ENCODE measurements at regions not wholly inside any gene's neighbourhood (a gene's known extent, or its start where the extent isn't known, plus 50 kb on each side); places are given as distances from the start of the nearest gene placed in this dataset.

- Histone ChIP-seq H3K27ac (ENCODE audit: extremely low read length, insufficient read depth, low read length) (no peak overlapping the region), H4K20me1 (ENCODE audit: insufficient read depth, low read length) (no peaks in the 10 kb centered on the region), H3K4me3 (replicated peaks in 1 of 3; ENCODE audit: insufficient read depth in 1 of 3, low read depth in 2 of 3, low read length in 3 of 3) (no peak overlapping the region), H3K36me3 (replicated peaks in 1 of 2; ENCODE audit: control insufficient read depth in 1 of 2, insufficient read depth in 2 of 2, low read length in 2 of 2) (no peaks in the 10 kb centered on the region), H2AFZ (ENCODE audit: low read length) (no peak overlapping the region), H3K27me3 (ENCODE audit: control insufficient read depth in 1 of 2, insufficient read depth in 2 of 2, low read length in 2 of 2) (no peaks in the 10 kb centered on the region), H3K4me1 (ENCODE audit: insufficient read depth, low read length) (no peaks in the 10 kb centered on the region), H3K9ac (ENCODE audit: insufficient read depth, low read depth, low read length) (no peak overlapping the region), H3K79me2 (ENCODE audit: insufficient read depth, low read length) (no peaks in the 10 kb centered on the region), H3K9me3 (ENCODE audit: low read length) (no peaks in the 10 kb centered on the region), H3K4me2 (ENCODE audit: low read depth, low read length) (no peak overlapping the region)
- intact Hi-C loops (cut with micrococcal nuclease; ENCODE audit: unreplicated experiment): no loop called here
- no TSS peak for BruUV-seq (replicated peaks)
- no peak for DNase-seq (ENCODE audit: low spot score)
- in situ Hi-C loops (cut with HindIII; ENCODE audit: extremely low pct_ligation_motif_present, low pct_unique_long_range_greater_than_20kb): no loop called here
- POLR2A ChIA-PET: no interaction called here
- ATAC-seq: no peak
- CTCF ChIA-PET (ENCODE audit: low intra/inter-chr PET ratio, low total read pairs): no interaction called here
- no peak for TF ChIP-seq PPARG (CRISPR knock-in tag; conservative IDR thresholded peaks at IDR 0.05)
- no peak for TF ChIP-seq MAZ (IDR thresholded peaks at IDR 0.05; ENCODE audit: borderline replicate concordance, low read depth, low read length)
- TF ChIP-seq MAZ (CRISPR knock-in tag; IDR thresholded peaks at IDR 0.05; ENCODE audit: low read depth): no peak
- TF ChIP-seq IRF2 (CRISPR knock-in tag; IDR thresholded peaks at IDR 0.05): no peak
- no peak for TF ChIP-seq ZNF180 (CRISPR knock-in tag; IDR thresholded peaks at IDR 0.05; ENCODE audit: borderline replicate concordance, low read depth)
- TF ChIP-seq, protein P1, sequence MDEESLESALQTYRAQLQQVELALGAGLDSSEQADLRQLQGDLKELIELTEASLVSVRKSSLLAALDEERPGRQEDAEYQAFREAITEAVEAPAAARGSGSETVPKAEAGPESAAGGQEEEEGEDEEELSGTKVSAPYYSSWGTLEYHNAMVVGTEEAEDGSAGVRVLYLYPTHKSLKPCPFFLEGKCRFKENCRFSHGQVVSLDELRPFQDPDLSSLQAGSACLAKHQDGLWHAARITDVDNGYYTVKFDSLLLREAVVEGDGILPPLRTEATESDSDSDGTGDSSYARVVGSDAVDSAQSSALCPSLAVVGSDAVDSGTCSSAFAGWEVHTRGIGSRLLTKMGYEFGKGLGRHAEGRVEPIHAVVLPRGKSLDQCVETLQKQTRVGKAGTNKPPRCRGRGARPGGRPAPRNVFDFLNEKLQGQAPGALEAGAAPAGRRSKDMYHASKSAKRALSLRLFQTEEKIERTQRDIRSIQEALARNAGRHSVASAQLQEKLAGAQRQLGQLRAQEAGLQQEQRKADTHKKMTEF (CRISPR knock-in tag; IDR thresholded peaks at IDR 0.05): no peak
- no peak for TF ChIP-seq SMAD9 (CRISPR knock-in tag; IDR thresholded peaks at IDR 0.05)
- no peak for TF ChIP-seq HNF4G (IDR thresholded peaks at IDR 0.05; ENCODE audit: borderline replicate concordance, low read depth, low read length)
- TF ChIP-seq HNF4G (CRISPR knock-in tag; IDR thresholded peaks at IDR 0.05; ENCODE audit: borderline replicate concordance, low read depth): no peak
- TF ChIP-seq SP1 (IDR thresholded peaks at IDR 0.05): no peak
- no peak for TF ChIP-seq SP1 (CRISPR knock-in tag; IDR thresholded peaks at IDR 0.05)
- no peak for TF ChIP-seq ZNF225 (CRISPR knock-in tag; IDR thresholded peaks at IDR 0.05)
- no peak for TF ChIP-seq RFX1 (IDR thresholded peaks at IDR 0.05)
- FAIRE-seq: no peak
These were observed 104.0 kb downstream of the MAD2L1 start for GRCh38 chr4:119962631-119963030.
